SK-N-SH treated with all-trans-retinoic acid at 6 μM for 48 hours (cell line): ENCODE measurements at regions not wholly inside any gene's neighbourhood (a gene's known extent, or its start where the extent isn't known, plus 50 kb on each side); places are given as distances from the start of the nearest gene placed in this dataset.

Source experiments
- ATAC-seq: fragments of 200-7000 bp; cut with Tn5 transposase; 3 replicates; pipeline ENCODE4 v1.9.1; 2020; ENCODE audit warnings: mild to moderate bottlenecking, moderate library complexity
- BACH2 ChIP-seq: fragments of 250-450 bp; sonication (Bioruptor Pico); IDR thresholded peaks from 2 replicates; pipeline ENCODE4 v1.9.0; 2021; ENCODE audit warnings: mild to moderate bottlenecking, borderline replicate concordance
- CREB5 ChIP-seq: fragments of 250-450 bp; sonication (Bioruptor Pico); IDR thresholded peaks from 2 replicates; pipeline ENCODE4 v1.5.1; 2020; ENCODE audit warnings: low read depth, mild to moderate bottlenecking, moderate library complexity
- CSRNP3 ChIP-seq: fragments of 250-450 bp; sonication (Bioruptor Pico); IDR thresholded peaks from 2 replicates; pipeline ENCODE4 v1.5.1; 2021; ENCODE audit warnings: mild to moderate bottlenecking, moderate library complexity
- ESRRG ChIP-seq: fragments of 250-450 bp; sonication (Bioruptor Pico); IDR thresholded peaks from 2 replicates; pipeline ENCODE4 v1.6.1; 2021; ENCODE audit warnings: mild to moderate bottlenecking
- GLIS3 ChIP-seq: fragments of 250-450 bp; sonication (Bioruptor Pico); IDR thresholded peaks from 2 replicates; pipeline ENCODE4 v1.5.0; 2020; ENCODE audit warnings: mild to moderate bottlenecking, moderate library complexity
- OSR1 ChIP-seq: fragments of 250-450 bp; sonication (Bioruptor Pico); IDR thresholded peaks from 2 replicates; pipeline ENCODE4 v1.8.0; 2022; ENCODE audit warnings: moderate library complexity, mild to moderate bottlenecking, inconsistent platforms
- PATZ1 ChIP-seq: fragments of 250-450 bp; sonication (Bioruptor Pico); IDR thresholded peaks from 2 replicates; pipeline ENCODE4 v1.8.0; 2020; ENCODE audit warnings: mild to moderate bottlenecking, moderate library complexity, borderline replicate concordance
- POU6F1 ChIP-seq: fragments of 250-450 bp; sonication (Bioruptor Pico); IDR thresholded peaks from 2 replicates; pipeline ENCODE4 v1.8.0; 2021; ENCODE audit warnings: low read depth, mild to moderate bottlenecking, moderate library complexity, borderline replicate concordance
- PPARA ChIP-seq: fragments of 250-450 bp; sonication (Bioruptor Pico); IDR thresholded peaks from 2 replicates; pipeline ENCODE4 v1.5.0; 2020; ENCODE audit warnings: mild to moderate bottlenecking, borderline replicate concordance
- RARB ChIP-seq: fragments of 250-450 bp; sonication (Bioruptor Pico); IDR thresholded peaks from 2 replicates; pipeline ENCODE4 v1.8.0; 2021; ENCODE audit warnings: mild to moderate bottlenecking, moderate library complexity
- TCF4 ChIP-seq: fragments of 250-450 bp; sonication (Bioruptor Pico); IDR thresholded peaks from 2 replicates; pipeline ENCODE4 v1.8.0; 2021; ENCODE audit warnings: mild to moderate bottlenecking, moderate library complexity, borderline replicate concordance
- TOX ChIP-seq: fragments of 250-450 bp; sonication (Bioruptor Pico); IDR thresholded peaks from 2 replicates; pipeline ENCODE4 v1.8.0; 2021; ENCODE audit warnings: mild to moderate bottlenecking, moderate library complexity, borderline replicate concordance
- TSHZ2 ChIP-seq: fragments of 250-450 bp; sonication (Bioruptor Pico); IDR thresholded peaks from 2 replicates; pipeline ENCODE4 v1.5.0; 2020; ENCODE audit warnings: mild to moderate bottlenecking, moderate library complexity
- ZC3H10 ChIP-seq: fragments of 250-450 bp; sonication (Bioruptor Pico); IDR thresholded peaks from 2 replicates; pipeline ENCODE4 v1.5.1; 2021; ENCODE audit warnings: mild to moderate bottlenecking, moderate library complexity
- ZFP3 ChIP-seq: fragments of 250-450 bp; sonication (Bioruptor Pico); IDR thresholded peaks from 2 replicates; pipeline ENCODE4 v1.5.0; 2020; ENCODE audit warnings: mild to moderate bottlenecking, moderate library complexity
- ZNF8 ChIP-seq: fragments of 450-650 bp; formaldehyde crosslinking; IDR thresholded peaks from 2 replicates; pipeline ENCODE4 v1.5.0; 2020; ENCODE audit warnings: mild to moderate bottlenecking, moderate library complexity

GRCh38 chr10:84660450-84661159, 332.2 kb downstream of the CCSER2 start:
- ATAC-seq, result no peak
- no peak for TF ChIP-seq ZFP3 (CRISPR knock-in tag)
- no peak for TF ChIP-seq CSRNP3
- no peak for TF ChIP-seq OSR1
- TF ChIP-seq ZNF8, result no peak
- TF ChIP-seq BACH2 (CRISPR knock-in tag), result no peak
- TF ChIP-seq TCF4 (CRISPR knock-in tag), result no peak
- TF ChIP-seq POU6F1, result no peak
- TF ChIP-seq, all 23 proteins: peak for 0

GRCh38 chr10:84665211-84665610, 336.8 kb downstream of the CCSER2 start:
- no peak for ATAC-seq
- TF ChIP-seq ZFP3 (CRISPR knock-in tag) (no peak), BACH2 (CRISPR knock-in tag) (no peak), RARB (CRISPR knock-in tag) (no peak), ESRRG (CRISPR knock-in tag) (no peak), POU6F1 (no peak), TSHZ2 (CRISPR knock-in tag) (no peak), ZC3H10 (CRISPR knock-in tag) (no peak), PPARA (CRISPR knock-in tag) (no peak), TOX (CRISPR knock-in tag) (no peak), TCF4 (CRISPR knock-in tag) (no peak), CSRNP3 (no peak), GLIS3 (CRISPR knock-in tag) (no peak), CREB5 (no peak), PATZ1 (no peak)
